ENCODE measurements at regions not wholly inside any gene's neighbourhood (a gene's known extent, or its start where the extent isn't known, plus 50 kb on each side); places are given as distances from the start of the nearest gene placed in this dataset.
"Not testable (repeated sequence)": the region's sequence is repeated elsewhere in the genome, so short reads cannot be mapped to it uniquely, and the experiment has no call there.

DNA sequence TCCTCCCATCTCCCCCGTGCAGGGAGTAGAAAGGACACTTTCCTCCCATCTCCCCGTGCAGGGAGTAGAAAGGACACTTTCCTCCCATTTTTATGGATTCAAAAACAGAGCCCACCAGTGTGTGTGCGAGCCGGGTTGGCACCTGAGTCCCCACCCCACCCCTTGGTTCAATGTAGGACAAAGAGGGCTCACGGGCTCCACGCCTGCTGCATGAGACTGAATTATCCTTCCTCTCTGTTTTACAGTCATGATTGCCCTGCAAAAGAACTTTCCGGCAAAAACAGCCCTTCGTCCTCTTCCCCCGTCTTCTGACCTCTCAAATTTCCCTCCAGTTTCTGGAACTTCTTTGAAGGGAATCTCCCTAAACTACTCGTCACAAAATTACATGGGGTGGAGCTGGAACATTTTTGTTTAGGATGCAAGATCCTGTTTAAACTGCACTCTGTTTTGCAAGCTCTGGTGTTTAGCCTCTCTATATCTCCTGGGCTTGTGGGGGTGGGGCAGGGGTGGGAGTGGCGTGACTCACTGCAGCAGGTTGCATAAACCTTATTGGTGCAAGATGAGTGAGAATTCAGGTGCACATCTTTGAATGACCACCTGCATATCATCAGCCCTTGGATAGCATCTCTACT lies 99.8 kb downstream of the PSMG1 start:
- no peak for DNase-seq

DNA sequence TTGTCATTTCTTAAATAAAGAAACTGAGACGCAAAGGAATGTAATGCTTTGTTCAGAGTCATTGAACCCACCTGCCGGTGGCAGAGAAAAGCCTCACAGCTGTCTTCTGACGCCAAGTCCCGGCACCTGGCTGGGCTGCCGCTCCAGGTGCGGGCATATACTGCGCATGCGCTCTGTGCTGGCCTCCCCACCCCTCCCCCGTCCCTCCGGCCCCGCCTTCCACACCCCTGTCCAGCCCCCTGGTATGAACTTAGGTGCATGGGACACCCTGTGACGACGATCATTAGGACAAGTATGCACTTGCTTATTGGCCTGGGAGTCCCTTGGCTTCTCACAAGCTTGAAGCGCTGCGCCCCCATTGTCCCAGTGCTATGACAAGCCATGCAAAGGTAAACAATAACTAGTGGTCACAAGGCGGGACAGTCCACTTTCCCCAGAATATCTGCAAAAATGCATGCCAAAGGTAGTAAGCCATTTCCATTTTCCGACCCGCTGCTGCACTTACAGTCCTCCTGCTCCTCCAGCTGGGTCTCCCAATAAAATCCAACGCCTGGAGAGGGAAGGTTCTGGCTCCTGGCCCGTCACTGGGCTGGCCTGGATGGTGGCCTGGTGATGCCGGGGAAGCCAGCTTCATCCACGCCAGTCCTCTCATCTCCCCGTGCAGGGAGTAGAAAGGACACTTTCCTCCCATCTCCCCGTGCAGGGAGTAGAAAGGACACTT lies 100.4 kb downstream of the PSMG1 start:
- DNase-seq = no peak

DNA sequence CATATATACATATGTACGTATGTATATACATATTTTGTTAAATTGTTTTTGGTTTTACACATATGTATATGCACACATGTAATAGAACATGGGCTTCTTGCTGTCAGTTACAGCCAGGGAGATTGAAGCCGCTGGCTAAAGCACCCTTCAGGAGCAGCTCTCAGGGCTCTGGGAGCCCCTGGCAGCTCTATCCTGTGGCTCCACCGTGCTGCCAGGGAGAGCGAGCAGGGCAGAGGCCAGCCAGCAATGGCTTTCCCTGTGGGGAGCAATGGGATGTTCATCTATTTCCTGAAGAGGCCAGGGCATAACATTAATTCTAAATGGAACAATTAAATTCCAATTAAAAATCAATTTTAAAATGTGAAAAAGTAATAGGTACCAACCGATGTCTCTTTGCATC lies 102.9 kb downstream of the PSMG1 start:
- DNase-seq = no peak

GRCh38 chr21:39079617-39080016 lies 103.6 kb downstream of the PSMG1 start:
- peak in 19 of 56 donors; percentile 7 to 66 (median 32) for DNase-seq

GRCh38 chr21:39078322-39079065 lies 104.8 kb downstream of the PSMG1 start:
- DNase-seq = no peak

DNA sequence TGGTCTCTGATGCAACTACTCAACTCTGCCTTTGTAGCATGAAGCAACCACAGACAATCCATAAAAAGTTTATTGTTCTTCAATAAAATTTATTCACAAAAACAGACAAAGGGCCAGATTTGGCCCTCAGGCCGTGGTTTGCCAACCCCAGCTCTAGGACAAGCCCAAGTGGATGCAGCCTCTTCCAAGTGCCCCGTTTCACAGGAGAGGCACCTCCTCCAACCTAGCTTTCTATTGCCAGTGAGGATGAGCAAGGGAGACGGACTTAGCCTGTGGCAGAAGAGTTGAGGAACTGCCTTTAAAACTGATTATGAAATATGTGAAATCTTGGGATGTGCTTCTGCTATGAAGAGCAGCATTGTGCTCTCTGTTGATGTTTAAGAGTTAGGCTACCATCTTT lies 105.4 kb downstream of the PSMG1 start:
- DNase-seq = no peak

DNA sequence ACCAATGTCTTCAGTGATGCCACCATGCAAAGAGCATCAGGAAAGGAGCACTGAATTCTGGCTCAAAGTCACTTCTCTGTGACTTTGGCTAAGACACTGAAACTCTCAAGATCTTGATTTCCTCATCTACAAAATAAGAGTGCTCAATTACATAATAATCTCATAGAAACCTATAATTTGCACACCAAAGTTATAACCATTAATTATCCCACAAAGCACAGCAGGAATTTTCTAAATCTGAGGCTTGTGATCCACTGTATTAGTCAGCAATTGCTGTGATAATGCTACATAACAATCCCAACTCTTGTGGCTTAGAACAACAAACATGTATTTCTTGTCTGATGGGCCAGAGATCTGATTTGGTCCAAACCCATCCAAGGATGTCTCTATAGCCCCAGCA lies 108.7 kb downstream of the PSMG1 start:
- DNase-seq = no peak

GRCh38 chr21:39073717-39074116 lies 109.5 kb downstream of the PSMG1 start:
- peak in 13 of 56 donors; percentile 3 to 74 (median 28) for DNase-seq

GRCh38 chr21:39073063-39073462 lies 110.2 kb downstream of the PSMG1 start:
- peak in 18 of 56 donors; percentile 5 to 59 (median 22) for DNase-seq

DNA sequence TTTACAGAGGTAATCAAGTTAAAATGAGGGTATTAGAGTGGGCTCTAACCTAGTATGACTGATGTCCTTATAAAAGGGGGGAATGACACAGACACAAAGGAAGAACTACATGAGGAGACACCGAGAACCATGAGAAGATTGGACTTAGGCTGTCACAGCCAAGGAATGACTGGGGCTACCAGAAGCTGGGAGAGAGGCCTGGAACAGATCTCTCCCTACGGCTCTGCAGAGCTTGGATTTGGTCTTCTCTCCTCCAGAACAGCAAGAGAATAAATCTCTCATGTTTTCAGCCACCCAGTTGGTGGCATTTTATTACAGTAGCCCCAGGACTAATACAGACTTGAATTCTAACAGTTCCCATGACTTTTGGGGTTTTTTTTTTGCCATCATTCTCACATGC lies 110.8 kb downstream of the PSMG1 start:
- DNase-seq = no peak

GRCh38 chr21:39071623-39072214 lies 111.5 kb downstream of the PSMG1 start:
- DNase-seq = peak in 3 of 56 donors; percentile 14 to 45 (median 17)

DNA sequence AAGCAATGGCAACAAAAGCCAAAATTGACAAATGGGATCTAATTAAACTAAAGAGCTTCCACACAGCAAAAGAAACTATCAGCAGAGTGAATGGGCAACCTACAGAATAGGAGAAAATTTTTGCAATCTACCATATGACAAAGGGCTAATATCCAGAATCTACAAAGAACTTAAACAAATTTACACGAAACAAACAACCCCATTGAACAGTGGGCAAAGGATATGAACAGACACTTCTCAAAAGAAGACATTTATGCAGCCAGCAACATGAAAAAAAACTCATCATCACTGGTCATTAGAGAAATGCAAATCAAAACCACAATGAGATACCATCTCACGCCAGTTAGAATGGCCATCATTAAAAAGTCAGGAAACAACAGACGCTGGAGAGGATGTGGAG lies 113.4 kb downstream of the PSMG1 start:
- not testable (repeated sequence) for DNase-seq

DNA sequence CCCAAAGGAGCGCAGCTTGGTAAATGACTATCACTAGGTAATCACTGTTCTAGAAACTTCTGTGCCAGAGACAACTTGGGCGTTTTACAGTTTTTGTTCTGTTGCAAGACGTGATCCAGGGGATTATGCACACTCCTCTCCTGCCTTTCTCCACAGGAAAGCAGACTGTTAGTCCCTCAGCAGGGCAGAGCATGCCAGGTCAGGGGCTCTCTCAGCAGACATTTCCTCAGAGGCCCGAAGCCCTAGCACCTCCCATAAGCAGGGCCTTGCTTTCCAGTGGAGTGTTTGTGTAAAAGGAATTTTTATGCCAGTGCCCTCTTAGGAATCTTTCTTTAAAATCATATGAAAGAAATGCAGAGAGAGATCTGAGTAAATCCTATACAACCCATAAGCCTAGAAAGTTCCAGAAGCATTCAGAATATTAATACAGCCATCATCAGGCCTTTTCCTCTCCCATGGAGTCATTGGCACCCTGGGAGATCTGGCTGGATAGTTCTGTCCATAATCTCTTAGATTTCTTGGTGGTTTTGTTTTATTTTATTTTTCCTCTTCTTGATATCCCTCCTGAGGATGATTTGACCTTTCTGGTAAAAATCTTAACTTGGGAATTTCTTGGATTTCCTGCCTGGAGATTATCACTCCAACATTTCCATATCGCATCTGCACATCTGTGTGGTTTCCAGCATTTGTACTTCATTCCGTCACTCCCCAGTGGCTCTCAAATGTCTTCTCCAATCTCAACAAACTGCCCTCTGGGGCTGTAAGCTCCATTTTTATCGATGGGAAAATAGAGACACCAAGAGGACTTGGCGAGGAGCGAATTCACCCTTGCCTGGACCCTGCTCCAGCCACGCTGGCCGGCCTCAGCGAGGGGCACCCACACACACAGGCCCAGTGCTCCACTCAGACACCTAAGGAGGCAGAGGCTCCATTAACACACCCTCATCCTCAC lies 116.1 kb downstream of the PSMG1 start:
- no peak for DNase-seq

GRCh38 chr21:39065917-39066316 lies 117.3 kb downstream of the PSMG1 start:
- DNase-seq = no peak

GRCh38 chr21:39064325-39065012 lies 118.8 kb downstream of the PSMG1 start:
- no peak for DNase-seq

- DNase-seq = no peak
These were observed 119.7 kb downstream of the PSMG1 start for GRCh38 chr21:39063517-39063916.

DNA sequence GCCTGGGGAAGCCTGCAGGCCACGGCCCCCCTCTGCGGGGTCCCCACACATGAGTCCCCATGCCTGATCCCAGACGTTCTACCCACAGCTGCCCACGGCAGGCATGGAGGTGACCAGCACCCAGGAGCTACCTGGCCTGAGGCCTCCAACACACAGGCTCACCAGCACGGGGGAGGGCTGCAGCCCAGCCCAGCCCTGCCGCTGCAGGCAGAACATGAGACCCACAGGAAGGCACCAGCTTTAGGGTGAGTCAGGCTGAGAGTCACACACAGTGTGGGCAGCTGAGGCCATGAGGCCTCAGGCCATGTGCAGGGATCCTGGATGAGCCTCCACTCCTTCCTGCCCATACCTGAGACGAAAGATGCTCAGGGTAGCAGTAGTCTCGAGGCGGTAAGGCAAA lies 121.1 kb downstream of the PSMG1 start:
- peak in 1 of 56 donors; percentile 13 for DNase-seq

DNA sequence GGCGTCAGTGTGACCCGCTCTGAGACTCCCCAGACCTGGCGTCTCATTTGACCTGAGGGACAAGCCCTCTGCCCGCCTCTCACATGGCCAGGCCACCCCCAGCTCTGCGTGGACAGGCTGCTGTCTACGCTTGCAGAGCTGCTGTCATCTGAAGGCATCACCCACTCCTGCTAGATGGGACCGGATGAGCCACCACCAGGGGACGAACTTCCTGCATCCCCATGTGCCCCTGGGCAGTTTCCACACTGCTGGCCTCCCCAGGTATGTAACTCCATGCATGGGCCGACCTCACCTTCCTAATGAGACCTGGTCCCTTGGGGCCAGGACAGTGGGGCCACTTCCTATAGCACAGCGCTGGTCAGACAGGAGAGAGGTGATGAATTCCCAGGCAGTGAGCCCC lies 121.5 kb downstream of the PSMG1 start:
- DNase-seq = no peak

DNA sequence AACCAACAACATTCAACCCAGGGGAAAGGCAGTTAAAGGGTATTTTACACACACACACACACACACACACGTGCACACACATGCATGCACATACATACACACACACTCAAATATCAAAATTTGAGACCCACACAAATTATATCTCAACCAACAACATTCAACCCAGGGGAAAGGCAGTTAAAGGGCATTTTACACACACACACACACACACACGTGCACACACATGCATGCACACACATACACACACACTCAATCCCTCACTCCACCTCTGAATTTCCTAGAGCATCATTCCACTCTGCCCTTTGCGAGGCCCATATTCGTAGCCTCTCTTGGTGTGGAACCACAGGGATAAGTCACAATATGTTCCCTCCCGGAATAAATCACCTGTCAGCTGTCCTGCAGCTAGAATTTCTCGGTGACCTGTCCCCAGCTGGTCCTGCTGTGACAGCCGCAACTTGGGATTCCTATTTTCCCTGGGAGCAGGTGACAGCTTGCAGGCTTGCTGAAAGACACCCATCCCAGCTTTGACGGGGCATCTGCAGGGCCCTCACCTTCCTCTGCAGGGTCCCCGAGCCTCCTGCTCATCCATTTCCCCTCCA lies 122.7 kb downstream of the PSMG1 start:
- DNase-seq = no peak

GRCh38 chr21:39057121-39057520 lies 126.1 kb downstream of the PSMG1 start:
- no peak for DNase-seq

Measured in amygdala (tissue), 56 donors.